GM23338 (cell line): ENCODE measurements at regions not wholly inside any gene's neighbourhood (a gene's known extent, or its start where the extent isn't known, plus 50 kb on each side); places are given as distances from the start of the nearest gene placed in this dataset.

Source experiments
- ATAC-seq: fragments of 200-7000 bp; cut with Tn5 transposase; 3 replicates; pipeline ENCODE4 v1.9.1; 2020
- DNase-seq: peaks from one replicate; pipeline ENCODE4 v3.0.0-alpha.2; 2015; ENCODE audit warnings: low spot score
- H2AFZ ChIP-seq: fragments of 200-600 bp; sonication (generic); 2 replicates; pipeline ENCODE4 v1.8.0; 2016; ENCODE audit warnings: antibody characterized with exemption, mild to moderate bottlenecking, moderate library complexity
- H3F3A ChIP-seq: fragments of 200-600 bp; sonication (generic); replicated peaks from 2 replicates; pipeline ENCODE4 v1.8.0; 2017; ENCODE audit warnings: antibody characterized with exemption, mixed run types, low read depth
- H3K27ac ChIP-seq: fragments of 200-600 bp; sonication (generic); 2 replicates; pipeline ENCODE4 v1.6.1; 2016; ENCODE audit warnings: low read depth
- H3K27me3 ChIP-seq: fragments of 200-600 bp; sonication (generic); 2 replicates; pipeline ENCODE4 v1.8.0; 2016; ENCODE audit warnings: mild to moderate bottlenecking, mixed run types, moderate library complexity; ENCODE audit not compliant: insufficient read depth
- H3K36me3 ChIP-seq: fragments of 200-600 bp; sonication (generic); 2 replicates; pipeline ENCODE4 v1.8.0; 2016; ENCODE audit warnings: mild to moderate bottlenecking; ENCODE audit not compliant: insufficient read depth
- H3K4me1 ChIP-seq: fragments of 200-600 bp; sonication (generic); 2 replicates; pipeline ENCODE4 v1.8.0; 2016; ENCODE audit warnings: mild to moderate bottlenecking, moderate library complexity; ENCODE audit not compliant: insufficient read depth
- H3K4me2 ChIP-seq: fragments of 200-600 bp; sonication (generic); 2 replicates; pipeline ENCODE4 v1.7.1; 2017; ENCODE audit warnings: mixed run types
- H3K4me3 ChIP-seq: fragments of 200-600 bp; sonication (generic); 2 replicates; pipeline ENCODE4 v1.6.1; 2016; ENCODE audit warnings: mixed run types
- H3K79me2 ChIP-seq: fragments of 200-600 bp; sonication (generic); replicated peaks from 2 replicates; pipeline ENCODE4 v1.8.0; 2017; ENCODE audit warnings: mild to moderate bottlenecking; ENCODE audit not compliant: insufficient read depth
- H3K9me2 ChIP-seq: fragments of 200-600 bp; sonication (generic); 2 replicates; pipeline ENCODE4 v1.8.0; 2017; ENCODE audit not compliant: insufficient read depth
- H4K20me1 ChIP-seq: fragments of 200-600 bp; sonication (generic); replicated peaks from 2 replicates; pipeline ENCODE4 v1.8.0; 2017; ENCODE audit warnings: mild to moderate bottlenecking; ENCODE audit not compliant: insufficient read depth
- H3K27ac Mint-ChIP-seq: 2 replicates; pipeline ENCODE4 v1.8.0; 2020; ENCODE audit warnings: inconsistent platforms, mild to moderate bottlenecking, moderate library complexity, mixed read lengths
- H3K27me3 Mint-ChIP-seq: 3 replicates; pipeline ENCODE4 v1.8.0; 2022; ENCODE audit warnings: low read depth, mild to moderate bottlenecking, moderate library complexity, mixed read lengths, inconsistent platforms; ENCODE audit not compliant: insufficient read depth, poor library complexity
- H3K36me3 Mint-ChIP-seq: 3 replicates; pipeline ENCODE4 v1.8.0; 2021; ENCODE audit warnings: low read depth, mild to moderate bottlenecking, inconsistent platforms, moderate library complexity, mixed read lengths
- H3K4me1 Mint-ChIP-seq: 3 replicates; pipeline ENCODE4 v1.8.0; 2020; ENCODE audit warnings: mild to moderate bottlenecking, inconsistent platforms, mixed read lengths
- H3K4me3 Mint-ChIP-seq: 3 replicates; pipeline ENCODE4 v1.8.0; 2021; ENCODE audit warnings: moderate library complexity, mild to moderate bottlenecking, inconsistent platforms, mixed read lengths
- H3K9me3 Mint-ChIP-seq: 3 replicates; pipeline ENCODE4 v1.8.0; 2020; ENCODE audit warnings: moderate library complexity, mild to moderate bottlenecking, inconsistent platforms, mixed read lengths
- CREB1 ChIP-seq: fragments of 250-450 bp; sonication (Bioruptor Pico); IDR thresholded peaks from 2 replicates; pipeline ENCODE4 v1.5.0; 2020; ENCODE audit warnings: low read depth, mild to moderate bottlenecking, moderate library complexity
- CTCF ChIP-seq, 2 experiments: fragments of 200-600 bp in 1 of 2; sonication (generic) in 1 of 2; conservative IDR thresholded peaks; 2 replicates each; pipeline versions ENCODE4 v1.5.1 to v1.6.1; 2016 to 2017; ENCODE audit warnings: antibody characterized with exemption in 2 of 2, low read depth in 2 of 2, mild to moderate bottlenecking in 2 of 2, moderate library complexity in 1 of 2
- ETS1 ChIP-seq: IDR thresholded peaks from 2 replicates; pipeline ENCODE4 v1.6.1; 2016; ENCODE audit warnings: antibody characterized with exemption
- EZH2 ChIP-seq: fragments of 200-600 bp; sonication (generic); IDR thresholded peaks from one replicate; pipeline ENCODE4 v1.8.0; 2017; ENCODE audit warnings: antibody characterized with exemption, mild to moderate bottlenecking, low read depth; ENCODE audit not compliant: unreplicated experiment
- EZH2phosphoT487 ChIP-seq: fragments of 200-600 bp; sonication (generic); IDR thresholded peaks from one replicate; pipeline ENCODE4 v1.8.1; 2018; ENCODE audit warnings: antibody characterized with exemption; ENCODE audit not compliant: unreplicated experiment
- JUNB ChIP-seq: IDR thresholded peaks from one replicate; pipeline ENCODE4 v1.6.1; 2016; ENCODE audit warnings: antibody characterized with exemption; ENCODE audit not compliant: unreplicated experiment
- NANOG ChIP-seq: IDR thresholded peaks from 2 replicates; pipeline ENCODE4 v1.6.1; 2016; ENCODE audit warnings: antibody characterized with exemption, borderline replicate concordance
- POLR2AphosphoS5 ChIP-seq: IDR thresholded peaks from 2 replicates; pipeline ENCODE4 v1.6.1; 2016; ENCODE audit warnings: antibody characterized with exemption, low read depth
- REST ChIP-seq: IDR thresholded peaks from one replicate; pipeline ENCODE4 v1.6.1; 2018; ENCODE audit warnings: antibody characterized with exemption; ENCODE audit not compliant: unreplicated experiment
- STAT1 ChIP-seq: IDR thresholded peaks from one replicate; pipeline ENCODE4 v1.6.1; 2016; ENCODE audit warnings: antibody characterized with exemption; ENCODE audit not compliant: unreplicated experiment
- ZNF114 ChIP-seq: fragments of 250-450 bp; sonication (Bioruptor Pico); IDR thresholded peaks from 2 replicates; pipeline ENCODE4 v1.5.0; 2020; ENCODE audit warnings: mild to moderate bottlenecking, moderate library complexity
- ZNF331 ChIP-seq: fragments of 250-450 bp; sonication (Bioruptor Pico); IDR thresholded peaks from 2 replicates; pipeline ENCODE4 v1.5.0; 2020; ENCODE audit warnings: low read depth, mild to moderate bottlenecking, moderate library complexity
- ZNF462 ChIP-seq: fragments of 250-450 bp; sonication (Bioruptor Pico); IDR thresholded peaks from 2 replicates; pipeline ENCODE4 v1.5.0; 2020; ENCODE audit warnings: mild to moderate bottlenecking, moderate library complexity

- no peaks in the 10 kb centered on the region for H4K20me1 ChIP-seq
- Mint-ChIP-seq H3K4me3 (no peak overlapping the region), H3K36me3 (no peaks in the 10 kb centered on the region), H3K27ac (no peak overlapping the region), H3K9me3 (no peaks in the 10 kb centered on the region), H3K27me3 (no peaks in the 10 kb centered on the region), H3K4me1 (peaks cover 13% of the 10 kb centered on the region; the same call in 2 of the 3 replicates)
- no peaks in the 10 kb centered on the region for H3K79me2 ChIP-seq
- no peaks in the 10 kb centered on the region for H3F3A ChIP-seq
- no peak for DNase-seq
- H3K4me3 ChIP-seq = no peak overlapping the region
- no peak overlapping the region for H3K27ac ChIP-seq
- no peak overlapping the region for H2AFZ ChIP-seq
- H3K4me2 ChIP-seq = no peak overlapping the region
- H3K9me2 ChIP-seq = no peaks in the 10 kb centered on the region
- no peaks in the 10 kb centered on the region for H3K36me3 ChIP-seq
- no peaks in the 10 kb centered on the region for H3K27me3 ChIP-seq
- TF ChIP-seq NANOG = no peak
- TF ChIP-seq POLR2AphosphoS5 = no peak
- no peak for TF ChIP-seq JUNB
- no peak for TF ChIP-seq CTCF (conservative IDR thresholded peaks at IDR 0.05; ENCODE audit: low read depth in 2 of 2)
- TF ChIP-seq STAT1 = no peak
- no peak for TF ChIP-seq ZNF114 (CRISPR knock-in tag)
- TF ChIP-seq EZH2 = no peak
- no peak for TF ChIP-seq EZH2phosphoT487
- no peak for TF ChIP-seq ZNF331
- TF ChIP-seq CREB1 = no peak
- no peak for TF ChIP-seq ETS1
- no peak for TF ChIP-seq ZNF462 (CRISPR knock-in tag)
- no peak for TF ChIP-seq REST
- H3K4me1 ChIP-seq = peaks cover 12% of the 10 kb centered on the region; the same call in 1 of the 2 replicates
- ATAC-seq = no peak
These were observed 183.3 kb upstream of the TRIB2 start for GRCh38 chr2:12533337-12534005.
